ENCODE measurements at regions not wholly inside any gene's neighbourhood (a gene's known extent, or its start where the extent isn't known, plus 50 kb on each side); places are given as distances from the start of the nearest gene placed in this dataset.

DNA sequence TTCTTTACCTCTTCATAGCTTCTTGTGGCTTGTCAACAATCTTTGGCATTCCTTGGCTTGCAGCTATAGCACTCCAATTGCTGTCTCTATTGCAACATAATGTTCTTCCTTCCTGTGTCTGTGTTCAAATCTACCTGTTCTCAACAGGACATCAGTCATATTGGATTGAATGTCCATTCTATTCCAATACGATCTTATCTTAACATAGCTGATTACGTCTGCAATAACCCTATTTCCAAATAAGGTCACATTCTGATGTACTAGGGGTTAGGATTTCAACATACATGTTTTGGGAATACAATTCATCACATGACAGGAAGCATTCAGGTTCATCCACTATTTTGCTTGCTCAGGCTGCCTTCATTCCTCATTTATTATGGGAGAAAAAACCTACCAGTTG lies 684.4 kb upstream of the CITED2 start:
- no peaks in the 10 kb centered on the region for H3F3A ChIP-seq (ENCODE audit: insufficient read depth)
- H3K36me3 ChIP-seq (ENCODE audit: low read length) = no peaks in the 10 kb centered on the region
- H3K9ac ChIP-seq (ENCODE audit: low read length) = no peak overlapping the region
- H3K9me3 ChIP-seq (ENCODE audit: insufficient read depth, low read length) = no peaks in the 10 kb centered on the region
- TF ChIP-seq, protein P1, sequence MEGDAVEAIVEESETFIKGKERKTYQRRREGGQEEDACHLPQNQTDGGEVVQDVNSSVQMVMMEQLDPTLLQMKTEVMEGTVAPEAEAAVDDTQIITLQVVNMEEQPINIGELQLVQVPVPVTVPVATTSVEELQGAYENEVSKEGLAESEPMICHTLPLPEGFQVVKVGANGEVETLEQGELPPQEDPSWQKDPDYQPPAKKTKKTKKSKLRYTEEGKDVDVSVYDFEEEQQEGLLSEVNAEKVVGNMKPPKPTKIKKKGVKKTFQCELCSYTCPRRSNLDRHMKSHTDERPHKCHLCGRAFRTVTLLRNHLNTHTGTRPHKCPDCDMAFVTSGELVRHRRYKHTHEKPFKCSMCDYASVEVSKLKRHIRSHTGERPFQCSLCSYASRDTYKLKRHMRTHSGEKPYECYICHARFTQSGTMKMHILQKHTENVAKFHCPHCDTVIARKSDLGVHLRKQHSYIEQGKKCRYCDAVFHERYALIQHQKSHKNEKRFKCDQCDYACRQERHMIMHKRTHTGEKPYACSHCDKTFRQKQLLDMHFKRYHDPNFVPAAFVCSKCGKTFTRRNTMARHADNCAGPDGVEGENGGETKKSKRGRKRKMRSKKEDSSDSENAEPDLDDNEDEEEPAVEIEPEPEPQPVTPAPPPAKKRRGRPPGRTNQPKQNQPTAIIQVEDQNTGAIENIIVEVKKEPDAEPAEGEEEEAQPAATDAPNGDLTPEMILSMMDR (IDR thresholded peaks at IDR 0.05; ENCODE audit: insufficient read depth, low read length, poor library complexity, severe bottlenecking) = no peak
- TF ChIP-seq EZH2phosphoT487 (conservative IDR thresholded peaks at IDR 0.05; ENCODE audit: low read length) = no peak
- H3K79me2 ChIP-seq (ENCODE audit: insufficient read depth, low read length) = no peaks in the 10 kb centered on the region
- no peaks in the 10 kb centered on the region for H3K27me3 ChIP-seq (ENCODE audit: low read length)
- H3K4me2 ChIP-seq (ENCODE audit: low read depth, low read length, poor library complexity, severe bottlenecking) = no peak overlapping the region
- H4K20me1 ChIP-seq (ENCODE audit: low read depth, low read length) = no peaks in the 10 kb centered on the region
- no peaks in the 10 kb centered on the region for H3K9me2 ChIP-seq (replicated peaks; ENCODE audit: insufficient read depth, low read length)
- no peak overlapping the region for H2AFZ ChIP-seq (ENCODE audit: low read depth, low read length, severe bottlenecking)
- H3K4me3 ChIP-seq (ENCODE audit: insufficient read depth, low read length, poor library complexity, severe bottlenecking) = no peak overlapping the region
- H3K27ac ChIP-seq (ENCODE audit: low read depth, low read length) = no peak overlapping the region

DNA sequence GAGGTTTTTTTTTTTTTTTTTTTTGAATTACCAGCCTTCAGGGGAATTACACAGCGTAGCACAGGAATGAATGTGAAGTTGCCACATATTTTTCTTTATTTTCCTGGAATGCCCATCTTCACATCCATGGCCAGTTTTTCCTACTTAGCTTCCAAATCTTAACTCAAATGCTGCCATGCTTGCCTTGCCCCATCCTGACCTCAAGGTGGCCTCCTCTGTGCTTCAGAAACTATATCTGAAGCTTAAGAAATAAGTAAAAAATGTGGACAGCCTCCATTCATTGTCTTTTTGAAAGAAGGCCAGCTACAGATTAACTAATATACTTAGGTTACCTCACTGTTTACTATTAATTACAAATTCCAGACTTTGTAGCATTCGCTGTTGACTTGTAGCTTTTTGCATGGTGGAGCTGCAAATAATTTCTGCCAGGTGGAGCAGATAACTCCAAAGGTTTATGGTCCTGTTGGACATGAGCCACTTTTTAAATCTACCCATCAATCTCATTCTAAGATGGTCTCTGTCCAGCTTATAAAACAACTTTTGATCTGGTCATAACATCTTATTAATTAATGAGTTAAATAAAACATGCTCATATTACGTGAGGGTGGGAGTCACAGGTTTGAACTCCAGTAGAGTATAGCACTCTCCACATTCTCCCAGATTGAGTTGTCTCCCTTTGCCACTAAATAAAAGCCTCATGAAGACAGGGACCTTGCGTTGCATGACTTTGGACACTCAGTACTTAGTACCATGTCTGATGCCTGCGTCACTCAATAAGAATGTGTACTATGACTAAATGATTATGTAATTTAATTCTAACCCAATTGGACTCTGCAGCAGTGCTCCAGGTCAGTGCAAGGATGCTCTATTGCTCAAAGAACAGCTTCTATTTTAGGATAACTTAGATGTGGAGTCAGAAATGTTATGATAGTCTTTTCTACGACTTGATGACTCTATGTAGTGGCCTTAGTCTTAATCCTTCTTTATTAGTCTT lies 678.6 kb upstream of the CITED2 start:
- Histone ChIP-seq H3K9me2 (replicated peaks; ENCODE audit: insufficient read depth, low read length) (no peaks in the 10 kb centered on the region), H3K36me3 (ENCODE audit: low read length) (no peaks in the 10 kb centered on the region), H3K27ac (ENCODE audit: low read depth, low read length) (no peak overlapping the region), H3K9ac (ENCODE audit: low read length) (no peak overlapping the region), H3F3A (ENCODE audit: insufficient read depth) (no peaks in the 10 kb centered on the region), H3K27me3 (ENCODE audit: low read length) (no peaks in the 10 kb centered on the region), H3K79me2 (ENCODE audit: insufficient read depth, low read length) (no peaks in the 10 kb centered on the region), H3K4me2 (ENCODE audit: low read depth, low read length, poor library complexity, severe bottlenecking) (no peak overlapping the region), H3K4me3 (ENCODE audit: insufficient read depth, low read length, poor library complexity, severe bottlenecking) (no peak overlapping the region), H2AFZ (ENCODE audit: low read depth, low read length, severe bottlenecking) (no peak overlapping the region), H3K9me3 (ENCODE audit: insufficient read depth, low read length) (no peaks in the 10 kb centered on the region), H4K20me1 (ENCODE audit: low read depth, low read length) (no peaks in the 10 kb centered on the region)
- TF ChIP-seq, protein P1 (IDR thresholded peaks at IDR 0.05; ENCODE audit: insufficient read depth, low read length, poor library complexity, severe bottlenecking) = peak; percentile 34
- TF ChIP-seq EZH2phosphoT487 (conservative IDR thresholded peaks at IDR 0.05; ENCODE audit: low read length) = no peak

DNA sequence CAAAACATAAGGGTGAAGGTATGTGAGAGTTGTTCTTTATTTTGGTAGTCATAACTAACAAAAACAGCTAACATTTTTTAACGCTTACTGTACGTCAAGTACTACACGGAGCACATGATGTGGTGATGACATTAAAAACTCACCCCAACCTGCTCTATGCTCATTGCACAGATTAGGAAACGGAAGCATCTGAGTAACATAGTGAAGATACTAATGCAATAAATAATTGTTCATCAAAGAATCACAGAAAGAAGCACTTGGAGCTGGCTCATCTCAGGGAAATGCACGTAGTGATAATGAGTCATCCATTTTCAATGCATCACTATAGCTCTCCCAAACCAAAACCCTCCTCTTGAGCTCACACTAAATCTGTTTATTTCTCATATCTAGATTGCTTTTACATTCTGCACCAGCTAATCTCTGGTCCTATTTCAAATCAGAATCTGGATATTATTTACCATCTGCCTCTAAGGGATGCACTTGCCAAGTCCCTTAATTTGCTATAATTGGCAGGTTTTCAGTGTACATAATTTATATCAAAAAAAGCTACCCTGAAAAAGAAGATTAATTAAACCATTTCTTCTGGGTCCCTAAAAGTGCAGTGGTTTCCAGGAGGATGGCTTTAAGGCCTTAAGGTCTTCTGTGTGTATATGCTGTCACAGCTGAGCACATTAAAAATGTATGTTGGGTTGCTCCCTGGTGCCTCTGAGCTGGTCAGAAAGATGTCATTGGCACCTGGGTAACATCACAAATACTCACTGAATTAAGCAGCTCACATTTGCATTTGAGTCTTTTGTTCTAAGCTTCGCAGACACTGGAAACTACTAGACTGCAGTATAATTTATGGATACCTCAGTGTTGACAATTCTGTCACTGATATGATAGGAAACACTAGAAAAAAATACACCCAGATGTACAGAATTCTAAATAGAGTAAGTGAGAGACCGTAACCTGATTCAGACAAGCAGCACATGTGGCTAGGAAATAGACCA lies 677.4 kb upstream of the CITED2 start:
- H4K20me1 ChIP-seq (ENCODE audit: low read depth, low read length) = no peaks in the 10 kb centered on the region
- no peaks in the 10 kb centered on the region for H3K79me2 ChIP-seq (ENCODE audit: insufficient read depth, low read length)
- H3K4me2 ChIP-seq (ENCODE audit: low read depth, low read length, poor library complexity, severe bottlenecking) = no peak overlapping the region
- H2AFZ ChIP-seq (ENCODE audit: low read depth, low read length, severe bottlenecking) = no peak overlapping the region
- no peaks in the 10 kb centered on the region for H3F3A ChIP-seq (ENCODE audit: insufficient read depth)
- no peaks in the 10 kb centered on the region for H3K9me2 ChIP-seq (replicated peaks; ENCODE audit: insufficient read depth, low read length)
- no peak overlapping the region for H3K27ac ChIP-seq (ENCODE audit: low read depth, low read length)
- H3K4me3 ChIP-seq (ENCODE audit: insufficient read depth, low read length, poor library complexity, severe bottlenecking) = no peak overlapping the region
- H3K27me3 ChIP-seq (ENCODE audit: low read length) = no peaks in the 10 kb centered on the region
- H3K9ac ChIP-seq (ENCODE audit: low read length) = no peak overlapping the region
- TF ChIP-seq, protein P1 (IDR thresholded peaks at IDR 0.05; ENCODE audit: insufficient read depth, low read length, poor library complexity, severe bottlenecking) = no peak
- no peak for TF ChIP-seq EZH2phosphoT487 (conservative IDR thresholded peaks at IDR 0.05; ENCODE audit: low read length)
- H3K36me3 ChIP-seq (ENCODE audit: low read length) = no peaks in the 10 kb centered on the region
- H3K9me3 ChIP-seq (ENCODE audit: insufficient read depth, low read length) = no peaks in the 10 kb centered on the region
